SU-DHL-6 (cell line): ENCODE measurements at regions not wholly inside any gene's neighbourhood (a gene's known extent, or its start where the extent isn't known, plus 50 kb on each side); places are given as distances from the start of the nearest gene placed in this dataset.

ENCODE experiments used
- H2AFZ ChIP-seq: fragments of 200-600 bp; sonication (generic); 2 replicates; pipeline ENCODE4 v1.6.1; 2014; ENCODE audit warnings: low read depth, mild to moderate bottlenecking, moderate library complexity, mixed read lengths, antibody characterized with exemption, low read length; ENCODE audit not compliant: severe bottlenecking
- H3F3A ChIP-seq: fragments of 200-600 bp; shearing (Covaris generic); 2 replicates; pipeline ENCODE4 v1.6.0; 2016; ENCODE audit warnings: antibody characterized with exemption, mild to moderate bottlenecking; ENCODE audit not compliant: insufficient read depth
- H3K27ac ChIP-seq: fragments of 200-600 bp; sonication (generic); 2 replicates; pipeline ENCODE4 v1.5.1; 2016; ENCODE audit warnings: low read depth, mild to moderate bottlenecking, low read length, moderate library complexity, mixed read lengths
- H3K27me3 ChIP-seq: fragments of 200-600 bp; sonication (generic), shearing (Covaris generic); 2 replicates; pipeline ENCODE4 v1.6.0; 2014; ENCODE audit warnings: mild to moderate bottlenecking, low read length
- H3K36me3 ChIP-seq: fragments of 200-600 bp; sonication (generic); 2 replicates; pipeline ENCODE4 v1.6.1; 2014; ENCODE audit warnings: mild to moderate bottlenecking, low read length, mixed read lengths
- H3K4me2 ChIP-seq: fragments of 300-600, 200-600 bp; shearing (Covaris generic), sonication (generic); 2 replicates; pipeline ENCODE4 v1.6.0; 2014; ENCODE audit warnings: low read length, low read depth, mild to moderate bottlenecking; ENCODE audit not compliant: poor library complexity, severe bottlenecking
- H3K4me3 ChIP-seq: fragments of 200-600 bp; sonication (generic); 2 replicates; pipeline ENCODE4 v1.5.1; 2014; ENCODE audit warnings: antibody characterized with exemption, low read length, mild to moderate bottlenecking, mixed read lengths; ENCODE audit not compliant: insufficient read depth, poor library complexity, severe bottlenecking
- H3K79me2 ChIP-seq: fragments of 200-600 bp; sonication (generic); 2 replicates; pipeline ENCODE4 v1.6.1; 2014; ENCODE audit warnings: mild to moderate bottlenecking, low read length, moderate library complexity; ENCODE audit not compliant: insufficient read depth
- H3K9ac ChIP-seq: fragments of 200-600 bp; sonication (generic); 2 replicates; pipeline ENCODE4 v1.7.0; 2014; ENCODE audit warnings: mild to moderate bottlenecking, low read length
- H3K9me2 ChIP-seq: fragments of 200-600 bp; sonication (generic); replicated peaks from 2 replicates; pipeline ENCODE4 v1.6.1; 2014; ENCODE audit warnings: low read length; ENCODE audit not compliant: insufficient read depth
- H3K9me3 ChIP-seq: fragments of 200-600 bp; sonication (generic); 2 replicates; pipeline ENCODE4 v1.6.1; 2014; ENCODE audit warnings: low read length, mixed read lengths; ENCODE audit not compliant: insufficient read depth
- H4K20me1 ChIP-seq: fragments of 200-600 bp; sonication (generic); 2 replicates; pipeline ENCODE4 v1.6.1; 2014; ENCODE audit warnings: low read depth, mild to moderate bottlenecking, antibody characterized with exemption, low read length, moderate library complexity, mixed read lengths
- CTCF ChIP-seq: fragments of 200-600 bp; sonication (generic); IDR thresholded peaks from one replicate; pipeline ENCODE4 v1.5.1; 2017; ENCODE audit warnings: antibody characterized with exemption, mild to moderate bottlenecking, low read length, moderate library complexity; ENCODE audit not compliant: insufficient read depth, poor library complexity, severe bottlenecking
- EZH2phosphoT487 ChIP-seq: fragments of 200-600 bp; sonication (generic), shearing (Covaris generic); conservative IDR thresholded peaks from 2 replicates; pipeline ENCODE4 v1.6.1; 2018; ENCODE audit warnings: mild to moderate bottlenecking, antibody characterized with exemption, low read length, moderate library complexity, mixed read lengths

GRCh38 chr7:88615336-88615735, 144.2 kb upstream of the ZNF804B start:
- TF ChIP-seq EZH2phosphoT487 = no peak
- no peak for TF ChIP-seq CTCF
- Histone ChIP-seq H3K9me3 (no peaks in the 10 kb centered on the region), H3K36me3 (no peaks in the 10 kb centered on the region), H3K9me2 (no peaks in the 10 kb centered on the region; the same call in 1 of the 2 replicates), H3K4me2 (no peak overlapping the region), H3K4me3 (no peak overlapping the region), H3K27ac (no peak overlapping the region), H4K20me1 (no peaks in the 10 kb centered on the region), H3K79me2 (no peaks in the 10 kb centered on the region), H3K27me3 (no peaks in the 10 kb centered on the region), H3F3A (no peaks in the 10 kb centered on the region), H2AFZ (no peak overlapping the region), H3K9ac (no peak overlapping the region)

GRCh38 chr7:88614736-88615135, 144.8 kb upstream of the ZNF804B start:
- H2AFZ ChIP-seq = no peak overlapping the region
- no peaks in the 10 kb centered on the region for H3K36me3 ChIP-seq
- H4K20me1 ChIP-seq = no peaks in the 10 kb centered on the region
- no peaks in the 10 kb centered on the region for H3K79me2 ChIP-seq
- no peaks in the 10 kb centered on the region for H3K27me3 ChIP-seq
- H3F3A ChIP-seq = no peaks in the 10 kb centered on the region
- H3K4me3 ChIP-seq = no peak overlapping the region
- no peak overlapping the region for H3K27ac ChIP-seq
- no peaks in the 10 kb centered on the region; the same call in 1 of the 2 replicates for H3K9me2 ChIP-seq
- H3K4me2 ChIP-seq = no peak overlapping the region
- no peak overlapping the region for H3K9ac ChIP-seq
- TF ChIP-seq CTCF (no peak), EZH2phosphoT487 (no peak)
- H3K9me3 ChIP-seq = no peaks in the 10 kb centered on the region

GRCh38 chr7:88610942-88611341, 148.6 kb upstream of the ZNF804B start:
- no peaks in the 10 kb centered on the region for H3F3A ChIP-seq
- no peaks in the 10 kb centered on the region for H3K36me3 ChIP-seq
- no peak overlapping the region for H3K4me2 ChIP-seq
- H3K4me3 ChIP-seq = no peak overlapping the region
- no peaks in the 10 kb centered on the region for H3K79me2 ChIP-seq
- no peak overlapping the region for H3K27ac ChIP-seq
- H3K27me3 ChIP-seq = no peaks in the 10 kb centered on the region
- H2AFZ ChIP-seq = no peak overlapping the region
- TF ChIP-seq CTCF (no peak), EZH2phosphoT487 (no peak)
- H3K9ac ChIP-seq = no peak overlapping the region
- no peaks in the 10 kb centered on the region for H3K9me2 ChIP-seq
- H4K20me1 ChIP-seq = no peaks in the 10 kb centered on the region
- H3K9me3 ChIP-seq = no peaks in the 10 kb centered on the region
